Islet precursor cell (in vitro differentiated cells): ENCODE measurements at regions not wholly inside any gene's neighbourhood (a gene's known extent, or its start where the extent isn't known, plus 50 kb on each side); places are given as distances from the start of the nearest gene placed in this dataset.

Experiments
- DNase-seq: peaks from one replicate; pipeline ENCODE4 v3.0.0-alpha.2; 2018

- no peak for DNase-seq
Observed at GRCh38 chr3:168884353-168884903, 779.1 kb downstream of the MECOM start.

- no peak for DNase-seq
Observed at GRCh38 chr3:168883145-168883544, 780.4 kb downstream of the MECOM start.

DNA sequence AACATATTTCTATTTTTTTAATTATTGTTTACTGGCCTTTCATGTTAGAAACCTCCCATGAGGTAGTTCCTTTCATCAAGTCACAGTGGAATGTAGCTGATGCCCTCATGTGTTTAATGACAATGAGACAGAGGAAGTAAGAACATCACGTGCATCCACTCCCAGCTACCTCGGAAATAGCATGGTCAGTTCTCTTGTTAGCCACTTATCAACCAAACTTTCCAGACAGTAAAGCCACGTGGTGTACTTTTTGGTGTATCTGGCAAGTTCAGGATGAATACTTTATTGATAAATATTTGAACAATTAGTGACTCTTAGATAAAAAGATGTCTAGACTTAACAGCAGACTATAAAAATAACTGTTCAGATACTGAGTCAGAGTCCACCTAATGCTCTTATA is 781.7 kb downstream of the MECOM start:
- DNase-seq = no peak

- DNase-seq = no peak
Observed at GRCh38 chr3:168878655-168879054, 782.9 kb upstream of the GOLIM4 start.

- peak; percentile 59 for DNase-seq
Observed at GRCh38 chr3:168877899-168878298, 782.2 kb upstream of the GOLIM4 start.

DNA sequence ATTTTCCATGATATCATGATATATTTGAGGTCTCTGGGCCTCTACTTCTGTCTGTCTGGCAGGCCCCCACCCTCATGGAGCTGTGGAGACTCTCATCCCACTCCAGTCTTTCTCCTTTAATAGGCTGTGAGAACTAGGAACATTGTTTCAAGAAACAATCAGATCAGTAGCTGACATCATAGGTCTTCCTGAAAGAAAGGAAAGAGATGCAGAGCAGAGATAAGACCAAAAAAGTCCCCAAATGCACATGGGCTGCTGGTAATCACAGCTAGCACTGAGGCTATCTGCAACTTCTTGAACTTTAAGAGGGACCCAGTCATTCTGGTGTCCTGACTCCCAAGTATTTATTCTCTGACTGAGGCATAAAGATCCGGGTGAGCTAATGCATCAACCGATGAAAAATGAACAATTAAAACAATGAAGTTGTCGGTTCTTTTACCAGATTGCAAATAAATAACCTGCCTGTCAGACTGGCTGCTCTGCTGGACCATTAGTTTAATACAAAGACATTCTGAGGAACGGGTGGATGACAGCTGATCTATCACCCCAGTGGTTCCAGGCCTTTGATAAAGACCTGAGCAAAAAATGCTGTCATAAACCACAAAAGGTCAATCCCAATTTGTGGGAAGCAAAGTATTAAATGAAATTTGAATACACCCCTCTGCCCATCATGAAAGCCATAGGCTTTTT is 780.8 kb upstream of the GOLIM4 start:
- peak; percentile 60 for DNase-seq

DNA sequence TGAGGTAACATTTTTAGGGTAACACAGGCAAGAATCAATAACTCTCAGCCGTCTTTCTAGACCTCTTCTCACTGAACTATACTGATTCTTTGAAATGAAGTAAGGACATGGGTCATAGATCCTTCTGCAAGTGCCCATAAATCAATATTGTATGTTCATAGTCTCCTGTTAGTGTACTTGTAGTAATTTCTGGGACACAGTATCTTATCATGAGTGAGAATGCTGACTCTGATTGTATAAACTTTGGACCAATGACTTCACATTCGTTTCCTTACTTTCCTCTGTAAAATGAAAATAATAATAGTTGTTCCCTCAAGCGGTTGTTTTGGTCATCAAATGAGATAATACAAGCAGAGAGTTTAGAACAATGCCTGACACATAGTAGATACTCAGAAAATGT is 777.1 kb upstream of the GOLIM4 start:
- no peak for DNase-seq

GRCh38 chr3:168870892-168871291 is 775.2 kb upstream of the GOLIM4 start:
- DNase-seq = no peak

- DNase-seq = no peak
Observed at GRCh38 chr3:168865022-168865551, 769.4 kb upstream of the GOLIM4 start.

DNA sequence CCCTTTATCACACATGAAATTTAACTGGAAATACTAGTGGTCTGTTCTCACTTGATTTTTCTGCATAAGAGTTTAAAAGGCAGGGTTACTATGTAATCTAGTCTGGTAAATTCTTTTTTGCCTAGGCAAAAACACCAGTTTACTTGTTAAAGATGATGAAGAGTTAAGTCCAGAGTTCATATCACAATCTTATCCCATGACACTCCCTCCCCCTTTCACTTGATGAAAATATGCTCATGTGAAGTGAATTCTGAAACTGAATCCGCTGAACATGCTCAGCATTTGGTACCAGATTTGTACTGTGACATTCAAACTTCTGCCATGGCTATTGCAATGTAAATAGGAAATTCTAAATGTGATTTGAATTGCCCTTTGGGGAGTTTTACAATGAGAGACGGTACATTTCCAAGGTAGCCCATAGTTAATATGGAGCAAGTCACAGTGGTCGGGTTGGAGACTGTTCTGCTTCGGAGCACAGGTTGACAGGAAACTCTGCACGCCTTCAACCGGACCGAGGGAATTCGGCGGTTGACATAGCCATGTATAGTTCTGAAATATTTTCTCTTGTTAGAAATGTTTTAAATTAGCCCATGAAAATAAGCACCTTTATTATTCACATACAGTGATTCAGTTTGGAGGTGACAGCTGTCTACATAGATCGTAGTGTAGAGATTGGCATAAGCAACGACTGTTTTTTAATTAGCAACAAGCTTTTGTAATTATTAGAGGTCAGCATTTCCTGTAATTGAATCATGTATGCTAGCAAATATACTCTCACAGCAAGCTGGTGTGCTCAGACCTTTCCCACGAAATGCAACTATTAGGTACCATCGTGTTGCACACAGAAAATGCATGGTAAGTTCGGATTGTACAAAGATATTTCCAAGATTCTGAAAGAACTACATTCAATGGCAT is 768.6 kb upstream of the GOLIM4 start:
- no peak for DNase-seq

- no peak for DNase-seq
Observed at GRCh38 chr3:168863561-168863960, 767.8 kb upstream of the GOLIM4 start.

DNA sequence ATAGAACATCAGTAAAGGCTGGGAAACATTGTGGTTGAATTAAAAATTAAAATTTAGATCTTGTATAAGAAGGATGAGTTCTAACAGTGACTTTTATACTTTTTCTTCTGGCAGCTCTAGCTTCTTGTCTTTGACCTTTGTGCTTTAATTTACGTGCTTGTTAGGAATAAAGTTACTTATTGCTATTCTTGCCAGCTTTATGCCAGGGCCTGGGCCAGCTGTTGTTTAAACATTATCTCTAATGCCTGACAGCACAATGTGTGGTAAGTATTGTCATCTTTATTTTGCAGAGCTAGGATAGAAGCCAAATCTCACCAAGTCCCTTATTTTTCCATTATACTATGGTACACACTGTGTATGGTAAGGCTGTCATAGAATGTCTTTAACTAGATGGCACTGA is 766.7 kb upstream of the GOLIM4 start:
- DNase-seq = no peak

GRCh38 chr3:168860592-168860991 is 764.9 kb upstream of the GOLIM4 start:
- no peak for DNase-seq

DNA sequence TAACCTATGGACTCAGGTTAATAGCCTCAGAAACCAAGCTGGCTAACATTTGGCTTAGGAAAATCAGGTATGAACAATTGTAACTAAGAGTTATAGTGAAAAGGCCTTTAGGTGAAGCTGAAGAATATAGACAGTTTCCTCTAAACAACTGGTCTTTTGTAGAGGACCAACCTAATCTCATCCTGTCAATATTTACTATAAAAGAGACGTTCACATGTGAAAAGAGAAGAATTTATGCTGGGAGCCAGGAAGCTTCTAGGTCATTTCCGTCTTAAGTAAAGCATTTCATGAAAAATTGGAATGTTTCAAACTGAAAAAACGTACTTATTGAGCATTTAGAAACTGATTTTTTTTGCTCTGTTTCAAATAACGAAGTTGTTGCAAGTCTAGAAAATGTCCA is 764.3 kb upstream of the GOLIM4 start:
- DNase-seq = no peak

DNA sequence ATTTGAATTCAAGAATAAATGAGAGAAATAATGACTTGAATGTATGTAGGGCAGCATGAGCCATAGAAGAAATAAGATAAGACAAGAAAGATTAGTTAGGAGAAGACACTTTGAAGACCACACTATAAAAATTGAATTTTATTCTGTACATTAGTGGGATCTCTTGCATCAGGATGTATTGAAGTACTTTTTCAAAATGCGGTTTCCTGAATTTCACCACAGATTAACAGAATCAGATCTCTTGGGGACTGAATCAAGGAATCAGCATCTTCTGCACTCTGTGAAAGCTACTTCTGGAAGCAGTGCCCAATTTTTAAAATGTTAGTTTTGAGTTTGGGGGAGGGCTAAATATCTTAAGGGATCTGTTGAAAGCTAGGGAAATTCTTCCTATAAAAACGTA is 763.9 kb upstream of the GOLIM4 start:
- no peak for DNase-seq

DNA sequence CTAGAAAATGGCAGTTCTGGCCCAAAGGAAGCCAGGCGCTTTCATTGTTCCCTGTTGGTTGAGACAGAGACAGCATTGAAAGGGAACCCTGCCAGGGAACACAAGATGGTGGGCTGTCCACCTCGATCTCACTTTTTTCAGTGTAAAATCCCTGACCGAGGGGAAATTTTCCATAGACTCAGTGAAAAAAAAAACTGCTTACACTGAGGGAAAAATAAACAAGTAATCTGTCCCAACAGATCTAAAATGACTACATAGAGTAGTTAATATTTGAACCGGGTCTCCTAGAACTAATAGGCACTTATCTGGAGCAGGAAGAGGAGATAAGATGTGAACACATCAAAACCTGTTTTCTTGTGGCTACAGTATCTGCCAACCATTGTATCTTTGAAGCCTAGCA is 763.4 kb upstream of the GOLIM4 start:
- DNase-seq = no peak

DNA sequence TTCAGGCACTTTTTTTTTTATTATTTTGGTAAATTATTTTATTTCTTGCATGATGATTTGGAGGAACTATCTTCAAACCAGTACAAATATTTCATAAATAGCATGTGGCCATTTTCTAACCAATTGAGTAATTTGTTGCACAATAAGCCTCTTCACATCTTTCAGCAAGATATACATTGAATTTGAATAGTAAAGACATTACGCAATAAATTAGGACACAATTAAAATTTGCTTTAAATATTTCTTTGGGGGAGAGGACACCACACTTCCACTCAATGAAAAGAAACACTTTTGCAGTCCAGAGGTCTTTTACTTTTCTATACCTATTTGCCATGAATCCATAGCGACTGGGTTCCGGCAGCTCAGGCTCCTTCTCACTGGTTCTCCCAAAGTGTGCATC is 762.6 kb upstream of the GOLIM4 start:
- no peak for DNase-seq

GRCh38 chr3:168850109-168850508 is 754.4 kb upstream of the GOLIM4 start:
- DNase-seq = no peak

GRCh38 chr3:168847291-168847883 is 751.7 kb upstream of the GOLIM4 start:
- DNase-seq = no peak

DNA sequence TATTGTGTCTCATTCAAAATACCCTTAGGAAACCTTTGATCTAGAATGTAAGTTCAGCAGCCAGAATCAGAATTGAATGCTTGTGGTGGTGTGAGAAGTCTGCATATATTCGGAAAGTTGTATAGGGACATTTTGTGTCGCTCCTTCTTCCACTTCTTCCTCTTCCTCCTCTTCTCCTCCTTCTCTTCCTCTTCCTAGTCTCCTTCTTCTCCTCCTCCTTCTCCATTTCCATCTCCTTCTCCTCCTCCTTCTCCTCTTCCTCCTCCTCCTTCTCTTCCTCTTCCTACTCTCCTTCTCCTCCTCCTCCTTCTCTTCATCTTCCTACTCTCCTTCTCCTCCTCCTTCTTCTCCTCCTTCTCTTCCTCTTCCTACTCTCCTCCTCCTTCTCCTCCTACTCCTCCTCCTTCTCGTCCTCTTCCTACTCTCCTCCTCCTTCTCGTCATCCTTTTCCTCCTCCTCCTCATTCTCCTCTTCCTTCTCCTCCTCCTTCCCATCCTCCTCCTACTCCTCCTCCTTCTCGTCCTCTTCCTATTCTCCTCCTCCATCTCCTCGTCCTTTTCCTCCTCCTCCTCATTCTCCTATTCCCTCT is 749.3 kb upstream of the GOLIM4 start:
- DNase-seq = no peak

- DNase-seq = no peak
Observed at GRCh38 chr3:168844472-168844871, 748.7 kb upstream of the GOLIM4 start.

DNA sequence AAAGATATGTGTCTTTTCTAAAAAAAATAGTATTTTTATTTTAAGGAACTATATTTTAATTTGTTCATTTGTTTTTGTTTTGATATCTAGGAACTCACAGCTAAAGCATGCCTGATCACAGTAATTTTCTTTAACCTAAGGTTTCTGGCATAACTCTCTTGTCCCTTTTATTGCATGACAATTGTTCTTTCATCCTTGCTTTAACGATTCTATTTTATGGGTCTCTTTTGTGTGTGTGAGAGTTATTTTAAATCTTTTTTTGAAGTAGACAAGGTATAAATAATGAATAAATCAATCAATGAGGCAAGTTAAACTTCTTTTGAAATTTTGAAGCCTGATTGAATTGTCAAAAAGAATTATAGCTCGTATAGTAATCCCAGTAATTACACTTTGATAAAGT is 747.8 kb upstream of the GOLIM4 start:
- DNase-seq = no peak

DNA sequence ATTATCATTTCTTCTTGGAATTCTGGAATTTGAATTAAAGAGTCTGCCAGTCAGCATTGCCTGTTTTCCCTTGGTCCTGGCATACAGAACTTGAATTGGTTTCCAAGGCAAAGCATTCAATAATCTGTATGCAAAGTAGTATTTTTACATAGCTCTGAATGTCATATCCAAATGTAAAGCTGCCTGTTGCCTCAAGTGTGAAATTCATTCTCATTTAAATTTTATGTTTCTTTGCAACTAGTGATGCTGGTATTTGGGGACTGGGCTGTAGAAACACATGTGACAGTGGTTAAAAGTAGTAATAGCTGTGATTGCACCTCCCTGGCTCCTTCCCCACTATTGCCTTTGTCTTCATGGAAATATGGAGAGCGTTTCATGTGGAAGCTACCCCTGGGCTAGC is 743.9 kb upstream of the GOLIM4 start:
- DNase-seq = no peak
